ENCODE measurements at regions not wholly inside any gene's neighbourhood (a gene's known extent, or its start where the extent isn't known, plus 50 kb on each side); places are given as distances from the start of the nearest gene placed in this dataset.
"Not testable (repeated sequence)": the region's sequence is repeated elsewhere in the genome, so short reads cannot be mapped to it uniquely, and the experiment has no call there.

DNA sequence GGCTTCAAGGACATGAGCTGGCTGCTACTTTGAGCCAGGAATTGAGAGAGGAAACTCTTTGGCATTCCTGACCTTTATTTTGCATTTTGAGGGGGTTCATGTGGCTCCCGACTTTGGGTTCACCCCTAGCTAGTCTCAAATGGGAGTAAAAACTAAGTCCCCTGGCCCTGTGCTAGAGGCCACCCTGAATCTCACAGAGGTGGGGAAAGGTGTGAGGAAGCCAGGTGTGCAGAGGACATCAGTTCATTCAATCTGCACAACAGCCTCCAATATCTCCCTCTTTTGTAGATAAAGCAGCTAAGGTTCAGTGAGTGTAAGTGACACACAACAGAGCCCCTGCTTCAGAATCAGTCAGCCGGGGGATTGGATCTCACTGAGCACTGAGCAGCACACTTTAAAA is 325.7 kb downstream of the DCDC2C start:
- DNase-seq (ENCODE audit: extremely low read depth, low read depth, low spot score): no peak

DNA sequence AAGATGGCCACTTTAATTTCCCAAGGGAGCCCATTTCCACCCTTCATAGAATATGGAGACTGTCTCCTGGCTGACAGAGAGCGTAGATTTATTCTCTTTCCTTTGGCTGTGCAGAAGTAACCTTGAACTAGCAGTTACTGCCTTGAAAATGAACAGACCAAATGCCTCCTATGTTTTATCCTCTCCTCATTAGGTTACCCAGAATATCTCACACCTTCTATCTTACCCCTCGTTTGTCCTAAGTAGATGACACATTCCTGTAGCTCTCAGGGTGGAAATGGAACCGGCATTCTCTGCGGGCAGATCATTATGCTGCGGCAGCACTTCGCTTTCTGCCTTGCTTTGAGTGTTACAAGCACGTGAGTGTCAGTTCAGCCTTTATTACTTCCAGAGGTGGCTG is 336.5 kb downstream of the DCDC2C start:
- DNase-seq (ENCODE audit: extremely low read depth, low read depth, low spot score): no peak

DNA sequence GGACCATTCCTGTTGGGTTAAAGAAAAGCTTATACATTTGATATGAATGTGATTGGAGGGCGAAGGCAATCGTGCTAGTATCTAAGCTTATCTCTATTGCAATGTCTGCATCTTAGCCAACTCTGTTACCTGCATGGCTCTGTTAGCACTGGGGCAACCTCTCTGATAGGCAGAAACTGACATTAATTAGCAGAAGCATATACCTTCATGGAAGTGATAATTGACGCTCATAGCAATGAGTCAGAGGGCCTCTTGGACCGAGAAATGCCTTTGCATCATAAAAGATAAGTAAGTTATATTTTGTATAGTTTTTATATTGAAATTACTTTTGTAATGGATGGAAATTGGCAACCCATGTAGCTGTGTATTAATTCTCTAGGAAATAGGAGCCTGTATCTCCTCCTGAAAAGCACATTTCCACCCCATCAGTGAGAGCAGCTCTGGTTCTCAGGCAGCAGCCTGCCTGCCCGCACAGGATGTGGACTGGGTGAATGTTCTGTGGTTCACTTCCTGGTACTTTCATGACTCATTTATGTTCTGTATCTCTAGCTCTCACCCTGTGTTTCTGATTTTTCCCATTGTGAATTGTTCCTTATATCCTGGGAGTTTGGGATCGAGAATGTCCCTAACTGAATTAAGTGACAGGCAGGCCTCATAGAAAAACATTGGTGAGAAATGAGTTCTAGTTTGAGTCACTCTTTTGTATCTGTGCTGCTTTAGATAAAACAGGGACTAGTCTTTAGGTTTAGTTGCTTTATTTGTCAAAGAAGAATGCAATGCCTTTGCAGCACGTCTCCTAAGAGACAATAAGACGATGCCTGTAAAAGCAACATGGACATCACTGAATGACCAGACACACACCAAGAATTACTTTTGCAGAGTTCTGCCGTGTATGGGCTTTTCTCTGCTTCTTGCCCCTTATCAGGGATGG is 344.9 kb downstream of the DCDC2C start:
- peak; percentile 37 for DNase-seq (ENCODE audit: extremely low read depth, low read depth, low spot score)

DNA sequence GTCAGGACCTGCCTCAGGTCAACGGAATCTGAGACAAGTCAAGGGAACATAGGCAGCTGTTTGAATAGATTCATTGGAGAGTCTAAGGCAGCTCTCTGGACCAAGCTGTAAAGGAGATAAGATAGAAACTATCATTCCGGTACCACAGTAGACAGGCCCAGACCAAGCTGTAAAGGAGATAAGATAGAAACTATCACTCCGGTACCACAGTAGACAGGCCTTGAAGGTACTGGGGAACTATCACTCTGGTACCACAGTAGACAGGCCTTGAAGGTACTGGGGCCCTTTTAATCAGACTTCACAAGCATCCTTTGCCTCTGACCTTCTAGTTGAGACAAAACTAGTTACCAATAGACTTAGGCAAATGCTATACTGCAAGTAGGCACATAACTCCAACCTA is 346.1 kb downstream of the DCDC2C start:
- no peak for DNase-seq (ENCODE audit: extremely low read depth, low read depth, low spot score)

DNA sequence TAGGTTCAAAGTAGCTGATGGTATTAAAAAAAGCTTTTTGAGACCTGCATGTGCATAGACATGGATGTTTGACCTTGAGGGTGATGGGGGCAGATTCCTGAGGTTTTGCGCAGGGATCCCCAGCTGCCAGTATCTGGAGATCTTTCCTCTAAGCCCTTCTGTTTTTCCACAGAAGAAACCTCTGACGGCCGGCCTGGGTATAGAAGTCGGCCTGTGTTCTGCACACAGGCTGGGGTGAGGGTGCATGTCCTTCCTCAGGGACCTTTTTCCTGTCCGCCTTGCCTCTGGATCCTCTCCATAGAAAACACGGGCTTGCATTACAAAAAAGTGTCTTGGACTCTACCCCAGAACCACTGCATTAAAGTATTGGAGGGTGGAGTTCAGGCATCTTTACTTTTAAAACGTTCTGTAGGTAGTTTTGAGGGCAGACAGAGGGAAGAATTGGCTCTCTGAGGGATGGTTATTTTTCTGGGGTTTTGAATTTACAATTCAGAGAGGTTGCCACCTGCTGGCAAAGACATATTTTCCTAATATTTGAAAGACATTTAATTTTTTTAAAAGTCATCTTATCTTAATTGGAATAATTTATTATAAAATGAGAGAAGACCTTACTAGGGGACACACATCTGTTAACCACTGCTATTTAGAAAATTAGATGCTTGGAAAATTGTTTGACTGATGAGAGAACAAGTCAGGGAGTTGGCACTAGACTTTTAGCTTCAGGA is 350.6 kb downstream of the DCDC2C start:
- no peak for DNase-seq (ENCODE audit: extremely low read depth, low read depth, low spot score)

DNA sequence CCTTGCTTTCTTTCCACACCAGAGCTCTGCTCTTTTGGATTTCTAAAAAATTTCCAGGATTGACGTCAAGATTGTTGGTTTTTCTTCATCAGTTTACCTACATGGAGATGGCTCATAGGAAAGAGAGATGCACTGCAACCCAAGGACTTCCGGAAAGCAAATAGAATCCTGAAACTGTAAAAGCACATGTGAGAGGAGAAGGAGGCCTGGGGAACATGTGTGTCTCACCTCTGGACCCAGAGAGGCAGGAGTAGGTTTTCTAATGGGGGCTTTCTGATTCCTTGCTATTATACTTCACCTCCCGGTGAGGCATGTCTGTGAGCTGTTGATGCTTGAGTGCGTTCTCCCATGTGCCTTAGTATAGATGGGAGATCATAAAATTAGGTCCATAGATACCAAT is 362.8 kb downstream of the DCDC2C start:
- no peak for DNase-seq (ENCODE audit: extremely low read depth, low read depth, low spot score)

DNA sequence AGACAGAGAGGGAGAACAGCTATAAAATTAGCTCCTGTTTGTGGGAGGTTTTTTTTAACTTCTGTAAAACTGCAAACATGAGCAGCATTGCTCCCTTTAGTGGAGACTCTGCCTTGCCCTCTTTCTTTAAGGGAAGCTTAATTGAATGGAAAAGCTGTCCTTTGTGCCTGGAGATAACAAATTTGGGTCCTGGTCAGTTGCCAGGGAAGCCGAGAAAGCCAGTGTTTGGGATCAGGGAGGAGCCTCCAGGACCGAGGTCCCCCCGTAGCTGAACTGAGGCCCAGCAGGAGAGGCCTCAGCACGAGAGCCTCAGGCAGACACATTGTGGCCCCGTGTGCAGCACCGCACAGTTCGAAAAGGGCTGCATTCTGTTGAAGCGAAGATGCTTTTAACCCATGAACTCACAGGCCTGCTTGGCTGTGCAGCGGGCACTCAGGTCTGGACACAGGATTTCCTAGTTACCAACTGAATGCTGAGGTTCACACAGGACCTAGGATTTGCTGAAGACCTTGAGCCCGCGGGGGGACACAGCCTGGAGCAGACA is 369.7 kb downstream of the DCDC2C start:
- no peak for DNase-seq (ENCODE audit: extremely low read depth, low read depth, low spot score)

DNA sequence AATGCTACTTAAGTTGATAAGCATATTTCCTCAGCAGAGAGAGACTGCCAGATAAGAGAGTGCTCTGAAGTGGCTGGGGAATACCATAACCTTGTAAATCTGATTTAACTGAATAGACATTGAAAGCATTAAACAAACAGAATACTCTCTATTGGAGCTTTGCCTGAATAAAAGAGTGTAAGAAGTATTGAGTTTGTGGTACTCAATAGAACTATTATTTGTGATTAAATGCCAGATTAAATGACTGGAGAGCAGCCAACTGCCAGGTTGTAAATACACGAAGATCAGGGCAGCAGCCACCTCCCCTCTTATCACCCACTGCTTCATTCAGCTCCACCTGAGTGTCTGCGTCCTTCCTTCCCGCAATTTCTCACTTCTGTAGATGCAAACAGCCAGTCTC is 373.6 kb downstream of the DCDC2C start:
- DNase-seq (ENCODE audit: extremely low read depth, low read depth, low spot score): no peak

DNA sequence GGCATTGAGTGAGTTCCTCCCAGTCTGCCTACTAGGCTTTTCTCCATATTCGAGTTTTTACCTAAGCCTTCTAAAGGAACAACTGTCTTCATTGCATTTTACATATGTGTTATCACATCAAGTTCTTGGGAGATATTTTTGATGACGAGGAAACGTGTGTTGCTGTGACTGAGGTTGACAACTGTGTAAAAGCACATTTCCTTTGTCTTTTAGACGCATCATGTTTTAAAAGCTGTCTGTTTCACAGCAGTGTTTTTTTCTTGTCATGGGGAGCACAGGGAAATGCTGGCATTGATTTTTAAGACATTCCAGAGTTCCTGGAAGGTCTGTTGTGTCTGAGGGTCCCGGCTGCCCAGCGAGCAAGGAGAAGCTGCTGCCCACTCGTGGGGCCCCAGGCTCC is 381.8 kb downstream of the DCDC2C start:
- DNase-seq (ENCODE audit: extremely low read depth, low read depth, low spot score): no peak

DNA sequence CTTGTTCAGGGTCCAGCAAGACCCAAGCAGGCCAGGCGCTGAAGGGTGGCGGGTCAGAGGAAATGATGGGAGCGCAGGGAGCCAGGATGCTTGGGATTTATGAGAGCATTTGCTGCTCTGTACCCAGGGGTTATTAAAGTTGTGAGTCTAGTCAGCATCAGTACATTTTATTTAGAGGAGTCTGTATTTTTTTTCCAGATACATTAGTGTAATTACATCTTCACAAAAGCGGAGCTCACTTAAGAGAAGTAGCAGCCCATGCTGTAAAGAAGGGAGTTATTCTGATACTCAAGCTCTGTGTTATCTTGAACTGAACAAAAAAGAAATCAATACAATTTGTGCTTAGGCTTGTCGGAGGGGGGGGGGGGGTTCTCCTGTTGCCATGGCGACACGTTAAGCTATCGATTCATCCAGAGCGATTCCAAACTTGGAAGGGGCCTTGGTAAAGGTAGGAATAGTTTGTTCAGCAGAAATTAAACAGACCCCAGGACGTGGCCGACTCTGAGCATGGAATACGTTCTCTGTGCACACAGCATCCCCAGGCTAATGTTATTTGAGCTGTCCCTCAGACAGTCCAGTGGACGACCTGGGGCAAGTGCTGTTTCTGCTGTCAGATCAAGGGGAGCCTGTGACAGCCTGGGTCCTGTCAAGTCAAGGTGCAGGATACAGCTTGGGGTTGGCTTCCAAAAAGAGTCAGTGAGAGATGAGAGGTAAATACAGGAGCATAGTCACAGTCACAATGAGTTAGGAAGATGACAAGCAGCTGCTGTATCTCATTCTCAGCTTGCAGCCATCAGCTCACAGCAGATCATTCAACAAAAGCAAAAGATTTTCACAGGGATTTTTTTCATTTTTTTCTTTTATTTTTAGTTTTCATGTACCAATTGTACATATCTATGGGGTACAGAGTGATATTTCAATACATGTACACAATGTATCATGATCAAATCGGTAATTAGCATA is 387.6 kb downstream of the DCDC2C start:
- DNase-seq (ENCODE audit: extremely low read depth, low read depth, low spot score): no peak

DNA sequence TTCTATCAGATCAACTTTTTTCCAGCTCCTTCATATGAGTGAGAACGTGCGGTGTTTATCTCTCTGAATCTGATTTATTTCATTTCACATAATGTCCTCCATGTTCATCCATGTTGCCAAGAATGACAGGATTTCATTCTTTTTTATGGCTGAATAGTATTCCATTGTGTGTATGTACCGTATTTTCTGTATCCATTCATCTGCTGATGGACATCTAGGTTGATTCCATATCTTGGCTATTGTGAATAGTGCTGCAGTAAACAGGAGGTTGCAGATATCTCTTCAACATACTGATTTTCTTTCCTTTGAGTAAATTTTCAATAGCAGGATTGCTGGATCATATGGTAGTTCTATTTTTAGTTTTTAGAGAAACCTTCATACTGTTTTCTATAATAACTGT is 388.5 kb downstream of the DCDC2C start:
- no peak for DNase-seq (ENCODE audit: extremely low read depth, low read depth, low spot score)

DNA sequence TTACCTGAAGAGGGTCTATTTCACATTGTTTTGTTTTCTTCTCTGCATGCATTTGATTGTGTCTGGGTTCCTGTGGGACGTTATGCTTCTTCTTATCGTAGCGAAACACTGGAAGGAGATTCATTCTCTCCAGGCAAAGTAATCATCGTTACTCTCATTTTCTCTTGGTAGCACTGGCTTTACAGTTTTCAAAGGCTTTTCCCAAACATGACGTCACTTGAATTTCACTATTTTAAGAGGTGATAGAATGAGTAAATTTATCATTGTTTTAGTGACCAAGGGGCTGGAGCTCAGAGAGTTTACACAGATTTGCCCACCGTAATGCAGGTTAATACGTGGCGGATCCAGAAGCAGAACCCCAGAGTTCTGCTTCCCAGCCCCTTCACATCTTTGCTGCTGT is 391.4 kb downstream of the DCDC2C start:
- no peak for DNase-seq (ENCODE audit: extremely low read depth, low read depth, low spot score)

DNA sequence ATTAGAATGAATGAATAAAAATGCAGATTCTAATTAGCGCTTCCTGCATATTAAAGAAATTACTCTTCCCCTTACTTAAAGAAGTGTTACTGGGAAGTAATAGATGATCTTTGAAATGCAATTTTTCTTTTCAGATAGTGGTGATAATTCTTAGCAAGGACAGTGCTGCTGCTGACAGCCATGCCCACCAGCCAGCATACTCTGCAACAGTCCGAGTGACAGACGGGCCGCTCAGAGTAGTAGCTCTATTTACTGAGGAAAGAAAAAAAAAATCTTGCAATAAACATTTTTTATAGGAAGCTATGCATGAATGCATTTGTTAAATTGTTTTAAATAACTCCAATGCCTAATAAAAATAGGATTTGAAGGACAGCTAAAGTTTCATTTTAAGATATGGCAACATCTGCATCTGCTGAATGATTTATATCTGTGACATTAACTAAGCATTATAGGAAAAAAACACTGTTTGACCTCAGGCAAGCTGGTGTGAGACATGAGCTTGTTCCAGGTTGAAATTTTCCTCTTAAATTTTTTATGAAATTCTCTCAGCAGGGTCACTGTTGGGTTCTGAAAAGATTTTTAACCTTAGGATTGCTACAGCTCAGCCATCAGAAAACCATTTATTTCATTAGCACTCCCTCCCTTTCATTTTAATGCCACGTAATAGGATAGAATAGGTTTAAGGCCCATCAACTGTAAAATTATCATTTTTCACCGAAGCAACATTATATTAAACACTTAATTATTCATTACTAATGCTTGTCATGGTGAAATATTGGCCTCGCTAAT is 393.8 kb downstream of the DCDC2C start:
- no peak for DNase-seq (ENCODE audit: extremely low read depth, low read depth, low spot score)

DNA sequence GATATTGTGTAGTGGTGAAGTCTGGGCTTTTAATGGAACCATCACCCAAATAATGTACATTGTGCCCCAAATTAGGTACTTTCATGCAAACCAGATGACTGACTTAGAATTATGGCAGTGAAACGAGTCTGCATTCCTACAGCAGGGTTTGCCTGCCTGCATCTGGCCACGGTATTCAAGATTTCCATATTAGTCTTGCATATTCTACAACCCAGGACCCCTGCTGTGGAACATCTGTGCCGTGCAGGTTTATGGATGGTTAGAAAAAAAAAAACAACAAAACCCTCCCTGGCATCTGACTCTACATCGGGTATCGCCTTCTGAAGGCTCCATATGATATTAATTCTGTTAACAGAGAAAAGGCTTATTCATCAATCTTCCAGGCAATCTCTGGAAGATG is 394.8 kb downstream of the DCDC2C start:
- DNase-seq (ENCODE audit: extremely low read depth, low read depth, low spot score): no peak

DNA sequence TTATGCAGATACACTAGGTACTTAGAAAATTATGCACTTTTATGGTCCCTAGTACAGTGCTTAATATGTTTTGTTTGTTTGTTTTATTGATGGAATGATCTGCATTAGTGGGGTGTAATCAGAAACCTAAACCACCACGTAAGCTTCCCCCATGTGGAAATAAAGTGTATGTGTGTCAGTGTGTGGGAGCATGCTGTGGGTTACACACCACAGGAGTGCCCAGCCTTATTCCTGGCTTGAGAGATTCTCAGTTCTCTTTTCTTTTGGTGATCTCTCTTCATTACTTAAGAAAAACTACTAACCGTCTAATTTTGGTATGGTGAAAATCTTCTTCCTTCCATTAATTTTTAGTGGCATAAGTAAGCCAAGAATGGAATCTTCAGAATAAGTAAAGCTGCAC is 398.6 kb downstream of the DCDC2C start:
- no peak for DNase-seq (ENCODE audit: extremely low read depth, low read depth, low spot score)

DNA sequence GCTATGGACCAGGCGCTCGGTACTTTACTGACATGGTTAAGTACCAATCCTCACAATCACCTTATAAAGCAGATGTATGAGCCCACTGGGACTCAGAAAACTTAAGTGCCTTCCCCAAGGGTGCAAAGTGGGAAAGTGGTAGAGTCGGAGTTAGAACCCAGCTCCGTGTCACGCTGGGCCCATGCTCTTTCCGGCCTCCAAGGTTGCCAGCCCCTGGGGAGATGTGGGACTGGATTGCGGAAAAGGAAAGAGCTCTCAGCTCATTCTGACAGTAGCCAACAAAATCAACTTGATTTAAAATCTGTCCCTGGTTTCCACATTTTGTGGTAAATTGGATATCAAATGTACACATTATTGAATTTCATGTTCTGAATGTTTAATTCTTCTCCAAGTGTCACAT is 403.8 kb downstream of the DCDC2C start:
- no peak for DNase-seq (ENCODE audit: extremely low read depth, low read depth, low spot score)

DNA sequence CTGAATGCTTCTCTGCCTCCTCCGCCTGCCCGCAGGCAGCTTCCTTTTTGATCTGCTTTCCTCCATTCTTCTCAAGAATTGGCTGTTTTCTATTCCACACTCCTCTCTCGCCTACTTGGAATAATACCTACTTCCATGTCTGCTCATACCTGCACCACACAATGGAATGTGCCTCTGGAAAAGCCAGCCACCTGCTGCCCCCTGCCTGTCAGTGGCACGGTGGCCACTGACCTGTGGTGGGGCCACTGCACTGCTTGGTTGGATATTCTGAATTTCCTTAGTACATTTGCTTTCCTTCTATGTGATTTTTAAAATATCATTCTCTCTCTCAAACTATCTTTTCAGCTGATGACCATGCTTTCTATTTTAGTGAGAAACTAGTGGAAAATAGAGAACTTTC is 406.9 kb downstream of the DCDC2C start:
- DNase-seq (ENCODE audit: extremely low read depth, low read depth, low spot score): no peak

DNA sequence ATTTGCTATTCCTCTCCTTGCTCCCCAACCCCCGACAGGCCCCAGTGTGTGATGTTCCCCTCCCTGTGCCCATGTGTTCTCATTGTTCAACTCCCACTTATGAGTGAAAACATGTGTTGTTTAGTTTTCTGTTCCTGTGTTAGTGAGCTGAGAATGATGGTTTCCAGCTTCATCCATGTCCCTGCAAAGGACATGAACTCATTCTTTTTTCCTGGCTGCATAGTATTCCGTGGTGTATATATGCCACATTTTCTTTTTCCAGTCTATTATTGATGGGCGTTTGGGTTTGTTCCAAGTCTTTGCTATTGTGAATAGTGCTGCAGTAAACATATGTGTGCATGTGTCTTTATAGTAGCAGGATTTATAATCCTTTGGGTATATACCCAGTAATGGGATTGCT is 412.1 kb downstream of the DCDC2C start:
- not testable (repeated sequence) for DNase-seq (ENCODE audit: extremely low read depth, low read depth, low spot score)

DNA sequence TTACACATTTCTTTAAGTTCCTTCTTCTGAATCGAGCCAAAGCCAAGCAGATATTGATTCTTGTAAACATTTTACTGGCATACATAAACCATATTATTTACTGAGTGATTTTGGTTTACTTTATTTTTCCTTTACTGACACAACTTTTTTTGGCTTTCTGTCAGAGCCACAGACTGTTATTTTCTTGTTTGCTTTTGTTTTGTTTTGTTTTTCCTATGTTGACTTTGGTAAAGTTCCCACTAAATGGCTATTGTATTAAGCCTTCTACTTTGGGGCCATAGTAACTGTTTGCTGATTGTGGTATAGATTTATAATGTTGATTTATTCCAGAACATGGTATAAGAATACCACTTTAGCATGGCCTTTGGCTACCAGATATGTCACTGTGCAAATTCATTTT is 419.4 kb downstream of the DCDC2C start:
- DNase-seq (ENCODE audit: extremely low read depth, low read depth, low spot score): no peak

DNA sequence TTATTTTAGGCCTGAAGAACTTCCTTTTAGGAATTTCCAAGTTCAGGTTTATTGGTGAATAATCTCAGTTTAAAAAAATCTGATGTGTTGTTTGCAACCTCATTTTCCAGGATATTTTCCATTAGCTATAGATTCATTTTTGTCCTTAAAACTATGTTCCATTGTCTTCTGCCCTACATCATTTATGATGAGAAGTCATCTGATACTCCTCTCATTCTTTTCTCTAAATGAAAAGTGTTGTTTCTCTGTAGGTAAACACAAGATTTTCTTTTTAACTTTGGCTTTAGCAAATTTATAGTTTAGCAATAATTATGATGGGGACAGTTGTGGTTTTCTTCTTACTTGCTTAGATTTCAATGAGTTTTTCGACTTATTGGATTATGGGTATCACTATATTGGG is 427.3 kb downstream of the DCDC2C start:
- DNase-seq (ENCODE audit: extremely low read depth, low read depth, low spot score): no peak

Data from glomerular endothelial cell (primary cell).